Astrocyte (in vitro differentiated cells and primary cell): ENCODE measurements at regions not wholly inside any gene's neighbourhood (a gene's known extent, or its start where the extent isn't known, plus 50 kb on each side); places are given as distances from the start of the nearest gene placed in this dataset.

Experiments
- EZH2 ChIP-seq: IDR thresholded peaks from 2 replicates; pipeline ENCODE4 v1.6.1; 2012; ENCODE audit warnings: mild to moderate bottlenecking, low read length, inconsistent platforms; ENCODE audit not compliant: insufficient read depth
- TF ChIP-seq, protein P1 (sequence below): IDR thresholded peaks from 2 replicates; pipeline ENCODE4 v1.5.1; 2011; ENCODE audit warnings: low read depth, mild to moderate bottlenecking, inconsistent platforms, low read length, moderate library complexity; ENCODE audit not compliant: insufficient read depth

DNA sequence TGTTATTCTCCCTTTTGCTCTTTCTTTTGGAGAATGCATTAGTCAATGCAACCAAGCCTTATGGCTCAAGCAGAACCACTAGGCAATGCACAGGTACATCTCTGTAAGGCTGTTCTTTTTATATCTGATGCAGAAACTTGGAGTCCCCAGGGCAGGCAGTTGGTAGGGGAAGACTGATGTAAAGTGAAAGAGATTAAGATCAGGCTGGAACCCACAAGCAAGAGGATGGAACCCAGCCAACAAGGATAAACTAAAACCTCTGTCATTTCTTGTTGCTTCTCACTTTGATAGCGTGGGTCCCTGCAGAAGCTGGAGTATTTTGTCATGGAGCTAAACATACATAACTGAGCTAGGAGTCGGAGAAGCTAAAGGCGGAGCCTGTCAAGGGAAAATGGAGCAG lies 142.9 kb downstream of the GPAM start:
- TF ChIP-seq, protein P1, sequence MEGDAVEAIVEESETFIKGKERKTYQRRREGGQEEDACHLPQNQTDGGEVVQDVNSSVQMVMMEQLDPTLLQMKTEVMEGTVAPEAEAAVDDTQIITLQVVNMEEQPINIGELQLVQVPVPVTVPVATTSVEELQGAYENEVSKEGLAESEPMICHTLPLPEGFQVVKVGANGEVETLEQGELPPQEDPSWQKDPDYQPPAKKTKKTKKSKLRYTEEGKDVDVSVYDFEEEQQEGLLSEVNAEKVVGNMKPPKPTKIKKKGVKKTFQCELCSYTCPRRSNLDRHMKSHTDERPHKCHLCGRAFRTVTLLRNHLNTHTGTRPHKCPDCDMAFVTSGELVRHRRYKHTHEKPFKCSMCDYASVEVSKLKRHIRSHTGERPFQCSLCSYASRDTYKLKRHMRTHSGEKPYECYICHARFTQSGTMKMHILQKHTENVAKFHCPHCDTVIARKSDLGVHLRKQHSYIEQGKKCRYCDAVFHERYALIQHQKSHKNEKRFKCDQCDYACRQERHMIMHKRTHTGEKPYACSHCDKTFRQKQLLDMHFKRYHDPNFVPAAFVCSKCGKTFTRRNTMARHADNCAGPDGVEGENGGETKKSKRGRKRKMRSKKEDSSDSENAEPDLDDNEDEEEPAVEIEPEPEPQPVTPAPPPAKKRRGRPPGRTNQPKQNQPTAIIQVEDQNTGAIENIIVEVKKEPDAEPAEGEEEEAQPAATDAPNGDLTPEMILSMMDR: no peak
- no peak for TF ChIP-seq EZH2
